ENCODE measurements at regions not wholly inside any gene's neighbourhood (a gene's known extent, or its start where the extent isn't known, plus 50 kb on each side); places are given as distances from the start of the nearest gene placed in this dataset.

GRCh38 chr6:133816171-133816570, 72.7 kb upstream of the TCF21 start:
- TF ChIP-seq POLR2AphosphoS5 (IDR thresholded peaks at IDR 0.05) (no peak), CTCF (IDR thresholded peaks at IDR 0.05) (no peak), POLR2A (IDR thresholded peaks at IDR 0.05) (no peak), EP300 (IDR thresholded peaks at IDR 0.05) (no peak)

All from sigmoid colon (tissue), 4 donors.